ENCODE measurements at regions not wholly inside any gene's neighbourhood (a gene's known extent, or its start where the extent isn't known, plus 50 kb on each side); places are given as distances from the start of the nearest gene placed in this dataset.

- Histone ChIP-seq H3K9me3 (ENCODE audit: insufficient read depth, low read depth, low read length) (peaks cover 7% of the 10 kb centered on the region), H3K79me2 (ENCODE audit: control insufficient read depth, insufficient read depth, low read length, poor library complexity) (peaks cover 2% of the 10 kb centered on the region), H3K79me1 (ENCODE audit: low read length) (peaks cover 26% of the 10 kb centered on the region), H4K91ac (ENCODE audit: low read depth, low read length) (peak overlapping the region; percentile 52), H3K4me1 (ENCODE audit: control insufficient read depth in 1 of 2, insufficient read depth in 2 of 2, low read length in 2 of 2) (peaks cover 20 to 26% of the 10 kb centered on the region in 2 experiments), H2BK12ac (ENCODE audit: low read length) (peak overlapping the region; percentile 28), H2BK120ac (ENCODE audit: insufficient read depth, low read length, poor library complexity) (no peak overlapping the region), H3K27ac (ENCODE audit: low read depth, low read length) (no peak overlapping the region), H3K23ac (ENCODE audit: low read length) (no peak overlapping the region), H4K8ac (ENCODE audit: low read depth, low read length) (no peak overlapping the region), H3K4me3 (ENCODE audit: low read depth, low read length) (no peak overlapping the region), H3K14ac (ENCODE audit: low read length) (no peak overlapping the region), H3K4ac (ENCODE audit: low read depth, low read length) (no peak overlapping the region), H3K18ac (ENCODE audit: low read length) (peak overlapping the region; percentile 22), H2AFZ (ENCODE audit: insufficient read depth, low read length, poor library complexity) (no peak overlapping the region), H3K36me3 (ENCODE audit: control insufficient read depth in 1 of 2, insufficient read depth in 2 of 2, low read length in 2 of 2) (peaks cover 9 to 19% of the 10 kb centered on the region in 2 experiments), H3K27me3 (ENCODE audit: insufficient read depth, low read length) (no peaks in the 10 kb centered on the region), H2BK5ac (ENCODE audit: low read depth, low read length, poor library complexity) (no peak overlapping the region), H2AK5ac (ENCODE audit: low read length) (no peak overlapping the region), H4K12ac (ENCODE audit: low read depth, low read length) (no peak overlapping the region), H3K9ac (ENCODE audit: low read length) (no peak overlapping the region), H3K4me2 (ENCODE audit: low read length) (no peak overlapping the region)
- no peak for DNase-seq
- WGBS (ENCODE audit: extremely low coverage, insufficient coverage, insufficient read length), result no CpG with 5 or more reads among the region's 9 CpGs
These were observed 73.3 kb upstream of the ACKR3 start for GRCh38 chr2:236496340-236496739.

- Histone ChIP-seq H3K18ac (ENCODE audit: low read length) (peak overlapping the region; percentile 9), H3K79me1 (ENCODE audit: low read length) (peaks cover 32% of the 10 kb centered on the region), H3K23ac (ENCODE audit: low read length) (no peak overlapping the region), H4K91ac (ENCODE audit: low read depth, low read length) (peak overlapping the region; percentile 98), H4K8ac (ENCODE audit: low read depth, low read length) (peak overlapping the region; percentile 1), H3K4me2 (ENCODE audit: low read length) (no peak overlapping the region), H2BK12ac (ENCODE audit: low read length) (peak overlapping the region; percentile 37), H3K4ac (ENCODE audit: low read depth, low read length) (peak overlapping the region; percentile 13), H2AK5ac (ENCODE audit: low read length) (peak overlapping the region; percentile 46), H3K27me3 (ENCODE audit: insufficient read depth, low read length) (no peaks in the 10 kb centered on the region), H2BK120ac (ENCODE audit: insufficient read depth, low read length, poor library complexity) (peak overlapping the region; percentile 74), H4K12ac (ENCODE audit: low read depth, low read length) (no peak overlapping the region), H3K79me2 (ENCODE audit: control insufficient read depth, insufficient read depth, low read length, poor library complexity) (peaks cover 2% of the 10 kb centered on the region), H3K4me3 (ENCODE audit: low read depth, low read length) (no peak overlapping the region), H3K9ac (ENCODE audit: low read length) (no peak overlapping the region), H3K14ac (ENCODE audit: low read length) (peak overlapping the region; percentile 6), H3K27ac (ENCODE audit: low read depth, low read length) (peak overlapping the region; percentile 97), H3K9me3 (ENCODE audit: insufficient read depth, low read depth, low read length) (peaks cover 3% of the 10 kb centered on the region), H2AFZ (ENCODE audit: insufficient read depth, low read length, poor library complexity) (no peak overlapping the region), H2BK5ac (ENCODE audit: low read depth, low read length, poor library complexity) (peak overlapping the region; percentile 4), H3K36me3 (ENCODE audit: control insufficient read depth in 1 of 2, insufficient read depth in 2 of 2, low read length in 2 of 2) (peaks cover 4 to 11% of the 10 kb centered on the region in 2 experiments), H3K4me1 (ENCODE audit: control insufficient read depth in 1 of 2, insufficient read depth in 2 of 2, low read length in 2 of 2) (peaks cover 24 to 33% of the 10 kb centered on the region in 2 experiments)
- WGBS (ENCODE audit: extremely low coverage, insufficient coverage, insufficient read length), result no CpG with 5 or more reads among the region's 7 CpGs
- peak; percentile 83 to 86 for DNase-seq
These were observed 71.3 kb upstream of the ACKR3 start for GRCh38 chr2:236498369-236498768.

- H2AK5ac ChIP-seq (ENCODE audit: low read length), result peak overlapping the region; percentile 77
- no peaks in the 10 kb centered on the region for H3K27me3 ChIP-seq (ENCODE audit: insufficient read depth, low read length)
- peak overlapping the region; percentile 93 for H2BK12ac ChIP-seq (ENCODE audit: low read length)
- H3K79me1 ChIP-seq (ENCODE audit: low read length), result peaks cover 36% of the 10 kb centered on the region
- no peak overlapping the region for H4K12ac ChIP-seq (ENCODE audit: low read depth, low read length)
- H2BK5ac ChIP-seq (ENCODE audit: low read depth, low read length, poor library complexity), result peak overlapping the region; percentile 88
- peak overlapping the region; percentile 45 for H3K14ac ChIP-seq (ENCODE audit: low read length)
- no peak overlapping the region for H3K23ac ChIP-seq (ENCODE audit: low read length)
- peak overlapping the region; percentile 69 for H4K8ac ChIP-seq (ENCODE audit: low read depth, low read length)
- H3K9me3 ChIP-seq (ENCODE audit: insufficient read depth, low read depth, low read length), result peaks cover 3% of the 10 kb centered on the region
- H3K9ac ChIP-seq (ENCODE audit: low read length), result no peak overlapping the region
- peak; percentile 92 to 95 for DNase-seq
- peak overlapping the region; percentile 78 for H2BK120ac ChIP-seq (ENCODE audit: insufficient read depth, low read length, poor library complexity)
- no CpG with 5 or more reads among the region's 14 CpGs for WGBS (ENCODE audit: extremely low coverage, insufficient coverage, insufficient read length)
- H3K18ac ChIP-seq (ENCODE audit: low read length), result peak overlapping the region; percentile 62
- no peak overlapping the region for H3K4me2 ChIP-seq (ENCODE audit: low read length)
- H3K4ac ChIP-seq (ENCODE audit: low read depth, low read length), result peak overlapping the region; percentile 67
- H3K4me1 ChIP-seq (ENCODE audit: control insufficient read depth in 1 of 2, insufficient read depth in 2 of 2, low read length in 2 of 2), result peaks cover 31 to 40% of the 10 kb centered on the region in 2 experiments
- peaks cover 4 to 11% of the 10 kb centered on the region in 2 experiments for H3K36me3 ChIP-seq (ENCODE audit: control insufficient read depth in 1 of 2, insufficient read depth in 2 of 2, low read length in 2 of 2)
- peak overlapping the region; percentile 98 for H4K91ac ChIP-seq (ENCODE audit: low read depth, low read length)
- H3K4me3 ChIP-seq (ENCODE audit: low read depth, low read length), result no peak overlapping the region
- H3K27ac ChIP-seq (ENCODE audit: low read depth, low read length), result peak overlapping the region; percentile 97
- H2AFZ ChIP-seq (ENCODE audit: insufficient read depth, low read length, poor library complexity), result no peak overlapping the region
- H3K79me2 ChIP-seq (ENCODE audit: control insufficient read depth, insufficient read depth, low read length, poor library complexity), result peaks cover 2% of the 10 kb centered on the region
These were observed 69.7 kb upstream of the ACKR3 start for GRCh38 chr2:236499691-236500578.

GRCh38 chr2:236501026-236501425 is 68.6 kb upstream of the ACKR3 start:
- H2AK5ac ChIP-seq (ENCODE audit: low read length), result peak overlapping the region; percentile 16
- peaks cover 4 to 6% of the 10 kb centered on the region in 2 experiments for H3K36me3 ChIP-seq (ENCODE audit: control insufficient read depth in 1 of 2, insufficient read depth in 2 of 2, low read length in 2 of 2)
- H3K9me3 ChIP-seq (ENCODE audit: insufficient read depth, low read depth, low read length), result no peaks in the 10 kb centered on the region
- no peak for DNase-seq
- peak overlapping the region; percentile 48 for H4K8ac ChIP-seq (ENCODE audit: low read depth, low read length)
- peaks cover 2% of the 10 kb centered on the region for H3K79me2 ChIP-seq (ENCODE audit: control insufficient read depth, insufficient read depth, low read length, poor library complexity)
- H3K27me3 ChIP-seq (ENCODE audit: insufficient read depth, low read length), result no peaks in the 10 kb centered on the region
- peak overlapping the region; percentile 82 for H2BK5ac ChIP-seq (ENCODE audit: low read depth, low read length, poor library complexity)
- H4K12ac ChIP-seq (ENCODE audit: low read depth, low read length), result no peak overlapping the region
- H3K4me3 ChIP-seq (ENCODE audit: low read depth, low read length), result no peak overlapping the region
- no peak overlapping the region for H3K4me2 ChIP-seq (ENCODE audit: low read length)
- H3K4ac ChIP-seq (ENCODE audit: low read depth, low read length), result peak overlapping the region; percentile 43
- H3K23ac ChIP-seq (ENCODE audit: low read length), result no peak overlapping the region
- H3K18ac ChIP-seq (ENCODE audit: low read length), result peak overlapping the region; percentile 83
- H3K27ac ChIP-seq (ENCODE audit: low read depth, low read length), result peak overlapping the region; percentile 97
- H2BK120ac ChIP-seq (ENCODE audit: insufficient read depth, low read length, poor library complexity), result peak overlapping the region; percentile 65
- peaks cover 36% of the 10 kb centered on the region for H3K79me1 ChIP-seq (ENCODE audit: low read length)
- no peak overlapping the region for H2AFZ ChIP-seq (ENCODE audit: insufficient read depth, low read length, poor library complexity)
- peak overlapping the region; percentile 93 for H4K91ac ChIP-seq (ENCODE audit: low read depth, low read length)
- H2BK12ac ChIP-seq (ENCODE audit: low read length), result peak overlapping the region; percentile 31
- peaks cover 31 to 40% of the 10 kb centered on the region in 2 experiments for H3K4me1 ChIP-seq (ENCODE audit: control insufficient read depth in 1 of 2, insufficient read depth in 2 of 2, low read length in 2 of 2)
- no CpG with 5 or more reads among the region's 6 CpGs for WGBS (ENCODE audit: extremely low coverage, insufficient coverage, insufficient read length)
- H3K14ac ChIP-seq (ENCODE audit: low read length), result peak overlapping the region; percentile 18
- H3K9ac ChIP-seq (ENCODE audit: low read length), result no peak overlapping the region
